GM21423 (cell line): ENCODE measurements at regions not wholly inside any gene's neighbourhood (a gene's known extent, or its start where the extent isn't known, plus 50 kb on each side); places are given as distances from the start of the nearest gene placed in this dataset.

Experiments used
- ATAC-seq: cut with Tn5 transposase; IDR thresholded peaks from one replicate; pipeline ENCODE4 v1.9.1; 2021; ENCODE audit warnings: mild to moderate bottlenecking, moderate library complexity; ENCODE audit not compliant: unreplicated experiment

DNA sequence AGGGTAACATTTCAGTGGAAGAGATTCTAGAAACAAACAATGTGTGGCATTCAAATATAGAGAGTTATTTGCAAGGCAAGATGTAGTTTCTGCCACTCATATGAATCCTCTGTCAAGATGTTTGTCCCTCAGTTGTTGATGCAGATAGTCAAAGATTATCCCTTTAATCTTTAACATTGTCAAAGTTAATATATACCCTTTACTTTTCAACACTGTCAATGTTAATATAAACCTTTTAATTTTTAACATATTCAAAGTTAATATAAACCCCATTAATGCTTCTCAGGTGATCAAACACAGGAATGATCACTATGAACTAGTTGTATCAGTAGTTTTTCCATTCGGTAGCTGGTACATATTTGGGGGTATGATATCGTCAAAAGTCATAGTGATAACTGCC, 51.9 kb upstream of the PICALM start:
- no peak for ATAC-seq

DNA sequence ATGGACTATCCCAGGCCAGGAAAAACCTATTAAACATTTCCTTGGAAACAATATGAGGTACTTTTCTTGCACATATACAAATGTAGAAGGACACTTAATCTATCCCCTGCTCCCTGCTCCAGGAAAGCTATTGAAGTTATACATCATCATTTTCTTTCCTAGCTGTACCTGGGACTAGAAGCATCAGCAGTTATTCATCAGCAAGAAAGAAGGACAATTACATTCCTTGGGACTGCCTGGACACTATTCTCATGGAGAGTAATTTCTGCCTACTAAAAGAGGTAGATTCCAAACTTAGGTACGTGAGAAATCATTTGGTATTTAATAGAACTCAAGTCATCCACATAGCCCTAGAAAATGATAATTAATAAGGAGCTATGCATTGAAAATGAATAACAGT, 51.0 kb upstream of the PICALM start:
- no peak for ATAC-seq

DNA sequence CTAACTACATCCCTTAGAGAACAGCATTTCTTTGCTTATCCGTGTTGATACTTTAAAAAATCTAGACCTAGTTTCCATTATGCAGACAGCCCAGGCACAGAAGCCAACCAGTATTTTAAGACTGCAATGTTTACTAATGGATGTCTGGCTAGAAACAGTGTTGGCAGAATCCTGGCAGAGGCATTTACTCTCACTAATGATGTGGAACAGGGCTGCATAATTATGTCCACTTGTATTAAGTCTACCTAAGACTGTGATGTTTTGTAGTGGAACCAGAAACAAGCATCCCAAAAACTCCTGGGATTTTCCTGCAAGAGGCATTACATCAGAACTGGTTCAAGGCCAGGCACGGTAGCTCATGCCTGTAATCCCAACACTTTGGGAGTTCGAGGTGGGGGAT, 50.2 kb upstream of the PICALM start:
- ATAC-seq = no peak
